H9 (cell line): ENCODE measurements at regions not wholly inside any gene's neighbourhood (a gene's known extent, or its start where the extent isn't known, plus 50 kb on each side); places are given as distances from the start of the nearest gene placed in this dataset.

Experiments
- DNase-seq: peaks from one replicate; pipeline ENCODE4 v3.0.0-alpha.2; 2017
- H2AFZ ChIP-seq: one replicate; pipeline ENCODE4 v1.6.1; 2013; ENCODE audit warnings: mild to moderate bottlenecking, low read length, control low read depth, moderate library complexity
- H2AK5ac ChIP-seq: 2 replicates; pipeline ENCODE4 v1.6.1; 2013; ENCODE audit warnings: low read length, control low read depth, mixed read lengths; ENCODE audit not compliant: insufficient read length
- H2BK120ac ChIP-seq: one replicate; pipeline ENCODE4 v1.6.1; 2013; ENCODE audit warnings: low read depth, mild to moderate bottlenecking, low read length, control low read depth, inconsistent platforms; ENCODE audit not compliant: poor library complexity, severe bottlenecking
- H2BK12ac ChIP-seq: 2 replicates; pipeline ENCODE4 v1.6.1; 2013; ENCODE audit warnings: low read length, control low read depth, mixed read lengths, low read depth; ENCODE audit not compliant: insufficient read length
- H2BK15ac ChIP-seq: 2 replicates; pipeline ENCODE4 v1.6.1; 2013; ENCODE audit warnings: low read depth, low read length, control low read depth
- H2BK20ac ChIP-seq: one replicate; pipeline ENCODE4 v1.6.1; 2013; ENCODE audit warnings: low read depth, mild to moderate bottlenecking, low read length, control low read depth, inconsistent platforms; ENCODE audit not compliant: poor library complexity, severe bottlenecking
- H2BK5ac ChIP-seq: 2 replicates; pipeline ENCODE4 v1.6.1; 2013; ENCODE audit warnings: low read length, control low read depth, mixed read lengths; ENCODE audit not compliant: insufficient read length
- H3K14ac ChIP-seq: 2 replicates; pipeline ENCODE4 v1.6.1; 2013; ENCODE audit warnings: low read length, control low read depth; ENCODE audit not compliant: insufficient read depth
- H3K18ac ChIP-seq: 2 replicates; pipeline ENCODE4 v1.6.1; 2013; ENCODE audit warnings: low read depth, mild to moderate bottlenecking, mixed read lengths, low read length, control low read depth; ENCODE audit not compliant: insufficient read length
- H3K23ac ChIP-seq: 2 replicates; pipeline ENCODE4 v1.6.1; 2013; ENCODE audit warnings: low read length, control low read depth, mixed read lengths, low read depth; ENCODE audit not compliant: insufficient read length
- H3K23me2 ChIP-seq: 2 replicates; pipeline ENCODE4 v1.6.1; 2013; ENCODE audit warnings: low read depth, mild to moderate bottlenecking, mixed read lengths, low read length, control low read depth; ENCODE audit not compliant: insufficient read length, poor library complexity, severe bottlenecking
- H3K27ac ChIP-seq: 2 replicates; pipeline ENCODE4 v1.5.1; 2013; ENCODE audit warnings: low read length, control low read depth, mixed read lengths, low read depth; ENCODE audit not compliant: insufficient read length
- H3K27me3 ChIP-seq: 2 replicates; pipeline ENCODE4 v1.6.1; 2013; ENCODE audit warnings: low read length, control low read depth, inconsistent platforms; ENCODE audit not compliant: insufficient read depth
- H3K4ac ChIP-seq: 2 replicates; pipeline ENCODE4 v1.6.1; 2013; ENCODE audit warnings: low read depth, mild to moderate bottlenecking, control low read depth, inconsistent platforms, low read length, moderate library complexity
- H3K4me1 ChIP-seq: 2 replicates; pipeline ENCODE4 v1.6.1; 2013; ENCODE audit warnings: low read length, control low read depth, inconsistent platforms; ENCODE audit not compliant: insufficient read depth
- H3K4me2 ChIP-seq: 2 replicates; pipeline ENCODE4 v1.6.1; 2013; ENCODE audit warnings: low read length, control low read depth, mixed read lengths; ENCODE audit not compliant: insufficient read length, insufficient read depth
- H3K56ac ChIP-seq: 2 replicates; pipeline ENCODE4 v1.6.1; 2013; ENCODE audit warnings: low read depth, mild to moderate bottlenecking, mixed read lengths, low read length, control low read depth; ENCODE audit not compliant: insufficient read length
- H3K79me1 ChIP-seq: 2 replicates; pipeline ENCODE4 v1.6.1; 2013; ENCODE audit warnings: low read depth, mild to moderate bottlenecking, moderate library complexity, low read length, control low read depth, inconsistent platforms; ENCODE audit not compliant: insufficient read depth, poor library complexity, severe bottlenecking
- H3K79me2 ChIP-seq: 2 replicates; pipeline ENCODE4 v1.6.1; 2013; ENCODE audit warnings: low read length, control low read depth, inconsistent platforms; ENCODE audit not compliant: insufficient read depth
- H3K9ac ChIP-seq: 2 replicates; pipeline ENCODE4 v1.6.1; 2013; ENCODE audit warnings: low read length, control low read depth, mixed read lengths; ENCODE audit not compliant: insufficient read length; ENCODE audit errors: extremely low read depth
- H3K9me3 ChIP-seq: one replicate; pipeline ENCODE4 v1.6.1; 2013; ENCODE audit warnings: low read depth, low read length, inconsistent platforms; ENCODE audit not compliant: control insufficient read depth
- H3T11ph ChIP-seq: one replicate; pipeline ENCODE4 v1.6.1; 2013; ENCODE audit warnings: mild to moderate bottlenecking, low read length, control low read depth, inconsistent platforms
- H4K20me1 ChIP-seq: one replicate; pipeline ENCODE4 v1.6.1; 2013; ENCODE audit not compliant: control insufficient read depth, insufficient read length, insufficient read depth
- H4K5ac ChIP-seq: 2 replicates; pipeline ENCODE4 v1.6.1; 2013; ENCODE audit warnings: low read depth, mild to moderate bottlenecking, mixed read lengths, low read length, control low read depth; ENCODE audit not compliant: insufficient read length
- H4K8ac ChIP-seq: replicated peaks from 2 replicates; pipeline ENCODE4 v1.6.1; 2013; ENCODE audit warnings: low read length, control low read depth, mixed read lengths, low read depth; ENCODE audit not compliant: insufficient read length
- H4K91ac ChIP-seq: 2 replicates; pipeline ENCODE4 v1.6.1; 2013; ENCODE audit warnings: low read depth, mild to moderate bottlenecking, moderate library complexity, mixed read lengths, low read length, control low read depth; ENCODE audit not compliant: insufficient read length
- H3K27ac Mint-ChIP-seq, 3 experiments: 2 replicates in 2 of 3; 3 replicates in 1 of 3; pipeline ENCODE4 v1.8.0; 2020 to 2021; ENCODE audit warnings: mixed read lengths in 3 of 3, mild to moderate bottlenecking in 1 of 3, moderate library complexity in 1 of 3
- H3K27me3 Mint-ChIP-seq: 2 replicates; pipeline ENCODE4 v1.8.0; 2021; ENCODE audit warnings: low read depth, mild to moderate bottlenecking, moderate library complexity, mixed read lengths
- H3K36me3 Mint-ChIP-seq, 3 experiments: 2 replicates in 2 of 3; 3 replicates in 1 of 3; pipeline ENCODE4 v1.8.0; 2020 to 2021; ENCODE audit warnings: low read depth in 3 of 3, mixed read lengths in 3 of 3; ENCODE audit not compliant: insufficient read depth in 1 of 3
- H3K4me1 Mint-ChIP-seq, 2 experiments: 2 replicates each; pipeline ENCODE4 v1.8.0; 2020; ENCODE audit warnings: mixed read lengths in 2 of 2
- H3K4me3 Mint-ChIP-seq, 2 experiments: 2 replicates in 1 of 2; 3 replicates in 1 of 2; pipeline ENCODE4 v1.8.0; 2020 to 2021; ENCODE audit warnings: mild to moderate bottlenecking in 2 of 2, mixed read lengths in 2 of 2, moderate library complexity in 1 of 2
- H3K9me3 Mint-ChIP-seq, 2 experiments: 2 replicates in 1 of 2; 3 replicates in 1 of 2; pipeline ENCODE4 v1.8.0; 2020; ENCODE audit warnings: mild to moderate bottlenecking in 2 of 2, mixed read lengths in 2 of 2, moderate library complexity in 1 of 2
- WGBS: extraction: QIAGEN DNeasy Blood & Tissue Kit; methylation state at CpG from one replicate; pipeline ENCODE4 v1.1.7; 2013; ENCODE audit warnings: missing lambda C conversion rate, low lambda C conversion rate, mixed read lengths; ENCODE audit not compliant: insufficient read length; ENCODE audit errors: extremely low coverage; 5-methylcytosine and 5-hydroxymethylcytosine counted together
- TF ChIP-seq, protein P1 (sequence below): fragments of 200-600 bp; sonication (generic); conservative IDR thresholded peaks from 3 replicates; pipeline ENCODE4 v1.8.0; 2021; ENCODE audit warnings: antibody characterized with exemption, mild to moderate bottlenecking

DNA sequence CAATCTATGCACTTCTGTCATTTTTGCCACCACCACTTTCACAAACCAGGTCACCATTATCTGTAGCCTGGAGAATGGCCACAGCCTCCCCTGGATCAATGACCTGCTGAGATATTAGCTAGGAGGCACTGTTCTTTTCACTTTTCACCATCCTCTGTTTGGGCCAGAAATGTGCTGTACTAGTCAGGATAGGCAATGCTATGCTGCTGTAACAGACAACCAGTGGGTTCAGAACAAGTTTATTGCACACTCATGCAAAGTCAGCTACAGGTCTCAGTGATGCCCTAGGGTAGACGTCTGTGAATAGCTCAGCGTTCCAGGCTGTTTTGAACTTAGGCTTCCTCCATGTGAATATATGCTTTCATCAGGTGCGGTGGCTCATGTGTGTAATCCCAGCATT is 231.5 kb downstream of the SUDS3 start:
- H3K23ac ChIP-seq = no peak overlapping the region
- no peak overlapping the region for H3K9ac ChIP-seq
- TF ChIP-seq, protein P1, sequence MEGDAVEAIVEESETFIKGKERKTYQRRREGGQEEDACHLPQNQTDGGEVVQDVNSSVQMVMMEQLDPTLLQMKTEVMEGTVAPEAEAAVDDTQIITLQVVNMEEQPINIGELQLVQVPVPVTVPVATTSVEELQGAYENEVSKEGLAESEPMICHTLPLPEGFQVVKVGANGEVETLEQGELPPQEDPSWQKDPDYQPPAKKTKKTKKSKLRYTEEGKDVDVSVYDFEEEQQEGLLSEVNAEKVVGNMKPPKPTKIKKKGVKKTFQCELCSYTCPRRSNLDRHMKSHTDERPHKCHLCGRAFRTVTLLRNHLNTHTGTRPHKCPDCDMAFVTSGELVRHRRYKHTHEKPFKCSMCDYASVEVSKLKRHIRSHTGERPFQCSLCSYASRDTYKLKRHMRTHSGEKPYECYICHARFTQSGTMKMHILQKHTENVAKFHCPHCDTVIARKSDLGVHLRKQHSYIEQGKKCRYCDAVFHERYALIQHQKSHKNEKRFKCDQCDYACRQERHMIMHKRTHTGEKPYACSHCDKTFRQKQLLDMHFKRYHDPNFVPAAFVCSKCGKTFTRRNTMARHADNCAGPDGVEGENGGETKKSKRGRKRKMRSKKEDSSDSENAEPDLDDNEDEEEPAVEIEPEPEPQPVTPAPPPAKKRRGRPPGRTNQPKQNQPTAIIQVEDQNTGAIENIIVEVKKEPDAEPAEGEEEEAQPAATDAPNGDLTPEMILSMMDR = no peak
- H2BK120ac ChIP-seq = no peak overlapping the region
- H4K8ac ChIP-seq = no peak overlapping the region
- H3K27ac ChIP-seq = no peak overlapping the region
- H3K79me1 ChIP-seq = no peaks in the 10 kb centered on the region
- H2BK12ac ChIP-seq = no peak overlapping the region
- no peaks in the 10 kb centered on the region for H3K27me3 ChIP-seq
- H3K27ac Mint-ChIP-seq = no peak overlapping the region
- H3K4ac ChIP-seq = no peak overlapping the region
- no peak overlapping the region for H2BK20ac ChIP-seq
- no peak overlapping the region for H2AK5ac ChIP-seq
- peaks cover 26 to 33% of the 10 kb centered on the region in 2 experiments for H3K4me1 Mint-ChIP-seq
- H3K27me3 Mint-ChIP-seq = peaks cover 2% of the 10 kb centered on the region; the same call in 1 of the 2 replicates
- H4K5ac ChIP-seq = no peak overlapping the region
- peaks cover 10% of the 10 kb centered on the region for H3K4me1 ChIP-seq
- no peak overlapping the region for H3K56ac ChIP-seq
- DNase-seq = no peak
- no CpG with 5 or more reads among the region's 3 CpGs for WGBS
- H3K4me2 ChIP-seq = no peak overlapping the region
- H3K79me2 ChIP-seq = no peaks in the 10 kb centered on the region
- no peaks in the 10 kb centered on the region for H3K23me2 ChIP-seq
- H3K9me3 Mint-ChIP-seq = peaks cover 3 to 8% of the 10 kb centered on the region in 2 experiments; a peak in 4 of 5 replicates
- no peak overlapping the region for H2BK15ac ChIP-seq
- no peaks in the 10 kb centered on the region for H4K20me1 ChIP-seq
- H3K18ac ChIP-seq = no peak overlapping the region
- H3K14ac ChIP-seq = no peak overlapping the region
- H3T11ph ChIP-seq = no peak overlapping the region
- H3K36me3 Mint-ChIP-seq = peaks cover 0 to 8% (median 4%) of the 10 kb centered on the region in 3 experiments; a peak in 4 of 7 replicates
- H2AFZ ChIP-seq = no peak overlapping the region
- H2BK5ac ChIP-seq = no peak overlapping the region
- H3K4me3 Mint-ChIP-seq = no peak overlapping the region
- H3K9me3 ChIP-seq = no peaks in the 10 kb centered on the region
- H4K91ac ChIP-seq = no peak overlapping the region
